ENCODE measurements at regions not wholly inside any gene's neighbourhood (a gene's known extent, or its start where the extent isn't known, plus 50 kb on each side); places are given as distances from the start of the nearest gene placed in this dataset.

DNA sequence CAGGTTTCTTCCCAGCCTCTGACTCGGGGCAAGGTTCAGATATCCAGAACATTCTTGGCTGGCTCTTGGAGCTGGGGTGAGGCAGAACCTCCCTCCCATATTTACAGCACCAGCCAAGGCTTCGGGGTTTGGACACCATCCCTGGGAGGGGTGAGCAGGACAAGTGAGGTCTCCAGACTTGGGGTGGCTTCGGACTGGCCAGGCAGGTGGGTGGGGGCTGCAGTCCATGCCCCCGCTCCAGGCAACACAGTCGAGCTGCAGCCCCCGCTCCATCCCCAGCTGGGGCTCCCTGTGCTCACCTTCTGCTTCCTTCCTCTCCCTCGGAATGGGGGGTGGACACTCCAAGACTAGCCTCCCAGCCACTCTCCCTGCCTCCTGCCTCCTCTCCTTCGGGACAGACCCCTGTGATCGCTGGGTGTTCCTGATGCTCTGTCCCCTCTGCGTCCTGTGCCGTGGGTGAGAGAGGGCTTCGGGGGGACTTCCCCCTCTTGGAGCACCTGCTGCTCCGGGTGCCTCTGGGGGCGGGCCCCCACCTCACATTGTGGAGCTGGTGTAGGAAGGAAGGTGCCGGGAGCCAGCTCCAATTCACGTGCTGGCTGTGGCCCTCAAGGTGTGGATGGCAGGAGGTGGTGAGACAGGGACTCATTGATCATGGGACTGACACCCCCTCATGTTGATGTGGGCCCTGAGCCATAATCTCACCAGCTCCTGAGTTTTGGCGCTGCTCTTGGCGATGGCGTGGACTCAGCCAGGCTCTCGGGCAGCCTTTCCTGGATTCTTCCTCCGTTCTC, 189.2 kb downstream of the SEC14L1 start:
- H3K23me2 ChIP-seq (ENCODE audit: low read depth, low read length), result no peaks in the 10 kb centered on the region; the same call in 1 of the 2 replicates
- H4K91ac ChIP-seq (replicated peaks; ENCODE audit: insufficient read length, low read length), result no peak overlapping the region
- no peak overlapping the region for H3K4ac ChIP-seq (replicated peaks; ENCODE audit: insufficient read length, low read depth, low read length)
- DNase-seq (ENCODE audit: low read depth in 1 of 2, low spot score in 2 of 2), result no peak
- H2BK5ac ChIP-seq (ENCODE audit: low read depth, low read length), result no peak overlapping the region
- H4K20me1 ChIP-seq (replicated peaks in 1 of 2; ENCODE audit: control insufficient read depth in 1 of 2, insufficient read depth in 2 of 2, low read length in 2 of 2), result peaks cover 5% of the 10 kb centered on the region in 2 experiments
- no peak overlapping the region for H2AFZ ChIP-seq (ENCODE audit: low read length)
- peaks cover 3% of the 10 kb centered on the region; the same call in 1 of the 2 replicates for H3K79me1 ChIP-seq (ENCODE audit: low read depth, low read length)
- H4K8ac ChIP-seq (ENCODE audit: extremely low read depth, insufficient read depth, low read length), result no peak overlapping the region
- no peak overlapping the region for H3K9ac ChIP-seq (replicated peaks in 1 of 4; ENCODE audit: extremely low read depth in 1 of 4, low read depth in 3 of 4, low read length in 3 of 4)
- H3K36me3 ChIP-seq (ENCODE audit: control insufficient read depth in 2 of 4, insufficient read depth in 4 of 4, low read length in 3 of 4), result no peaks in the 10 kb centered on the region
- H2BK12ac ChIP-seq (ENCODE audit: low read depth, low read length), result no peak overlapping the region
- no peak overlapping the region for H2BK20ac ChIP-seq (ENCODE audit: low read length)
- no peaks in the 10 kb centered on the region for H3K79me2 ChIP-seq (ENCODE audit: control insufficient read depth in 1 of 2, insufficient read depth in 2 of 2, low read length in 2 of 2)
- H3K4me1 ChIP-seq (replicated peaks in 1 of 4; ENCODE audit: control insufficient read depth in 3 of 4, insufficient read depth in 4 of 4, low read length in 3 of 4), result peaks cover 0 to 9% (median under 1%) of the 10 kb centered on the region in 4 experiments; a peak in 3 of 7 replicates
- no peak overlapping the region for H4K5ac ChIP-seq (ENCODE audit: insufficient read length, low read depth, low read length)
- WGBS, 2 experiments (ENCODE audit: extremely low coverage in 1 of 2, insufficient coverage in 1 of 2, insufficient read length in 1 of 2, insufficient replicate concordance in 2 of 2, low coverage in 1 of 2, low lambda C conversion rate in 2 of 2, missing lambda C conversion rate in 1 of 2), result 92% methylated on average over 18 of the region's 21 CpGs; no CpG with 5 or more reads in 1 of the 2 experiments
- H3K23ac ChIP-seq (ENCODE audit: insufficient read length), result no peak overlapping the region
- no peak overlapping the region for H3K4me3 ChIP-seq (ENCODE audit: extremely low read depth in 1 of 4, insufficient read depth in 2 of 4, low read depth in 3 of 4, low read length in 4 of 4)
- POLR2A ChIA-PET (ENCODE audit: partially characterized antibody), result interaction anchor here (1.3 kb wide), 1 partner anchor 62 kb away, joined by 3 read pairs; no protein-coding TSS in a partner anchor
- no peaks in the 10 kb centered on the region for H3K27me3 ChIP-seq (replicated peaks in 1 of 4; ENCODE audit: control insufficient read depth in 3 of 4, extremely low read depth in 1 of 4, insufficient read depth in 3 of 4, low read length in 3 of 4)
- no peak overlapping the region for H3K18ac ChIP-seq (ENCODE audit: extremely low read depth, low read length)
- no peak for FAIRE-seq
- H3K56ac ChIP-seq (replicated peaks; ENCODE audit: insufficient read length, low read depth, low read length), result no peak overlapping the region
- no peak overlapping the region for H2BK15ac ChIP-seq (ENCODE audit: low read length)
- H2BK120ac ChIP-seq (replicated peaks; ENCODE audit: low read depth, low read length), result no peak overlapping the region
- H3K9me3 ChIP-seq (ENCODE audit: insufficient read depth in 2 of 2, low read depth in 1 of 2, low read length in 1 of 2), result no peaks in the 10 kb centered on the region
- H3K4me2 ChIP-seq (ENCODE audit: insufficient read depth in 1 of 2, low read depth in 2 of 2, low read length in 2 of 2), result no peak overlapping the region
- CTCF ChIA-PET (ENCODE audit: partially characterized antibody), result interaction anchor here (0.7 to 7.7 kb wide), 26 partner anchors 9 to 195 kb away, joined by 3 to 80 read pairs (median 5); a partner anchor contains a TSS
- no peak overlapping the region for H3K27ac ChIP-seq (ENCODE audit: low read depth, low read length)
- H3K14ac ChIP-seq (ENCODE audit: insufficient read length), result no peak overlapping the region
- H2AK5ac ChIP-seq (ENCODE audit: low read depth, low read length), result no peak overlapping the region
- TF ChIP-seq TAF7 (optimal IDR thresholded peaks at IDR 0.05; ENCODE audit: borderline replicate concordance, low read depth, low read length) (no peak), ASH2L (IDR thresholded peaks at IDR 0.05; ENCODE audit: low read length) (no peak), CHD1 (IDR thresholded peaks at IDR 0.05; ENCODE audit: low read depth, low read length) (no peak), GTF2F1 (IDR thresholded peaks at IDR 0.05; ENCODE audit: borderline replicate concordance, low read depth, low read length) (no peak), PHF8 (conservative IDR thresholded peaks at IDR 0.05; ENCODE audit: low read depth, low read length) (no peak), EGR1 (IDR thresholded peaks at IDR 0.05; ENCODE audit: borderline replicate concordance, low read depth, low read length) (no peak), USF2 (IDR thresholded peaks at IDR 0.05; ENCODE audit: low read length) (no peak), ZNF274 (IDR thresholded peaks at IDR 0.05; ENCODE audit: borderline replicate concordance, extremely low read depth, low read length) (no peak), POLR2A (IDR thresholded peaks at IDR 0.05; ENCODE audit: control extremely low read depth in 1 of 2, low read depth in 2 of 2, low read length in 2 of 2) (no peak), SUZ12 (IDR thresholded peaks at IDR 0.05; ENCODE audit: low read length) (no peak)
